HepG2 (cell line): ENCODE measurements at regions not wholly inside any gene's neighbourhood (a gene's known extent, or its start where the extent isn't known, plus 50 kb on each side); places are given as distances from the start of the nearest gene placed in this dataset.

ENCODE experiments used
- BRD4 ChIP-seq: sonication (generic); formaldehyde crosslinking; IDR thresholded peaks from 2 replicates; pipeline ENCODE4 v1.4.0; 2020; ENCODE audit warnings: missing genetic modification reagents
- NRL ChIP-seq: sonication (generic); formaldehyde crosslinking; IDR thresholded peaks from 2 replicates; pipeline ENCODE4 v1.5.0; 2020; ENCODE audit warnings: missing genetic modification reagents, mild to moderate bottlenecking, moderate library complexity, borderline replicate concordance
- ZNF225 ChIP-seq: sonication (generic); formaldehyde crosslinking; IDR thresholded peaks from 2 replicates; pipeline ENCODE4 v1.4.0; 2020; ENCODE audit warnings: mild to moderate bottlenecking, missing genetic modification reagents
- ZNF777 ChIP-seq: sonication (generic); formaldehyde crosslinking; IDR thresholded peaks from 2 replicates; pipeline ENCODE4 v1.4.0; 2020; ENCODE audit warnings: missing genetic modification reagents
- ZSCAN21 ChIP-seq: sonication (generic); formaldehyde crosslinking; IDR thresholded peaks from 2 replicates; pipeline ENCODE4 v1.8.0; 2022; ENCODE audit warnings: mild to moderate bottlenecking, missing genetic modification reagents, moderate library complexity, borderline replicate concordance
- TF ChIP-seq, protein P1 (sequence below): sonication (generic); formaldehyde crosslinking; conservative IDR thresholded peaks from 2 replicates; pipeline ENCODE4 v1.8.0; 2022; ENCODE audit warnings: mild to moderate bottlenecking, moderate library complexity, missing genetic modification reagents
- TF ChIP-seq, protein P2 (sequence below): sonication (generic); formaldehyde crosslinking; IDR thresholded peaks from 2 replicates; pipeline ENCODE4 v1.5.1; 2020; ENCODE audit warnings: mild to moderate bottlenecking, missing genetic modification reagents, moderate library complexity

DNA sequence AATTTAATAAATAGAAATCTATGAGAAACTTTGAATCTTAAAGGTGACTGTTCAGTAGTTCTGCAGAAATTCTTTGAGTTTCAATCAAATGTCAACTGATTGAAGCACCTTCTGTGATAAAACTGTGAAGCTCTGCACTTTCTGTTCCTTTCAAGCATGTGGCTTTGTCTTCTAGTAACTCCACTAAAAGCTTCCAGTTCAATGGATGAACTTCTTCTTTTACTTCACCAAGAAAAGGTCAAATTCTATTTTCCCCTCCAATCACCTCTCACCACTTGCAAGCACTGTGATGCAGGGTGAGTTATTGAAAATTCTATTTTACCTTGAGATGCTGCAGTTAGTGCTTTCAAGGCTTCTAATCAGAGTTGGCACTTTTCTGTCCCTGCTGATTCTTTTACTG, 515.3 kb upstream of the B3GALT2 start (continued):
- TF ChIP-seq BRD4 (CRISPR knock-in tag) (no peak), NRL (no peak), ZSCAN21 (CRISPR knock-in tag) (no peak), ZNF777 (CRISPR knock-in tag) (no peak), ZNF225 (no peak)
- TF ChIP-seq, protein P1, sequence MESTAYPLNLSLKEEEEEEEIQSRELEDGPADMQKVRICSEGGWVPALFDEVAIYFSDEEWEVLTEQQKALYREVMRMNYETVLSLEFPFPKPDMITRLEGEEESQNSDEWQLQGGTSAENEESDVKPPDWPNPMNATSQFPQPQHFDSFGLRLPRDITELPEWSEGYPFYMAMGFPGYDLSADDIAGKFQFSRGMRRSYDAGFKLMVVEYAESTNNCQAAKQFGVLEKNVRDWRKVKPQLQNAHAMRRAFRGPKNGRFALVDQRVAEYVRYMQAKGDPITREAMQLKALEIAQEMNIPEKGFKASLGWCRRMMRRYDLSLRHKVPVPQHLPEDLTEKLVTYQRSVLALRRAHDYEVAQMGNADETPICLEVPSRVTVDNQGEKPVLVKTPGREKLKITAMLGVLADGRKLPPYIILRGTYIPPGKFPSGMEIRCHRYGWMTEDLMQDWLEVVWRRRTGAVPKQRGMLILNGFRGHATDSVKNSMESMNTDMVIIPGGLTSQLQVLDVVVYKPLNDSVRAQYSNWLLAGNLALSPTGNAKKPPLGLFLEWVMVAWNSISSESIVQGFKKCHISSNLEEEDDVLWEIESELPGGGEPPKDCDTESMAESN (CRISPR knock-in tag): no peak
- TF ChIP-seq, protein P2, sequence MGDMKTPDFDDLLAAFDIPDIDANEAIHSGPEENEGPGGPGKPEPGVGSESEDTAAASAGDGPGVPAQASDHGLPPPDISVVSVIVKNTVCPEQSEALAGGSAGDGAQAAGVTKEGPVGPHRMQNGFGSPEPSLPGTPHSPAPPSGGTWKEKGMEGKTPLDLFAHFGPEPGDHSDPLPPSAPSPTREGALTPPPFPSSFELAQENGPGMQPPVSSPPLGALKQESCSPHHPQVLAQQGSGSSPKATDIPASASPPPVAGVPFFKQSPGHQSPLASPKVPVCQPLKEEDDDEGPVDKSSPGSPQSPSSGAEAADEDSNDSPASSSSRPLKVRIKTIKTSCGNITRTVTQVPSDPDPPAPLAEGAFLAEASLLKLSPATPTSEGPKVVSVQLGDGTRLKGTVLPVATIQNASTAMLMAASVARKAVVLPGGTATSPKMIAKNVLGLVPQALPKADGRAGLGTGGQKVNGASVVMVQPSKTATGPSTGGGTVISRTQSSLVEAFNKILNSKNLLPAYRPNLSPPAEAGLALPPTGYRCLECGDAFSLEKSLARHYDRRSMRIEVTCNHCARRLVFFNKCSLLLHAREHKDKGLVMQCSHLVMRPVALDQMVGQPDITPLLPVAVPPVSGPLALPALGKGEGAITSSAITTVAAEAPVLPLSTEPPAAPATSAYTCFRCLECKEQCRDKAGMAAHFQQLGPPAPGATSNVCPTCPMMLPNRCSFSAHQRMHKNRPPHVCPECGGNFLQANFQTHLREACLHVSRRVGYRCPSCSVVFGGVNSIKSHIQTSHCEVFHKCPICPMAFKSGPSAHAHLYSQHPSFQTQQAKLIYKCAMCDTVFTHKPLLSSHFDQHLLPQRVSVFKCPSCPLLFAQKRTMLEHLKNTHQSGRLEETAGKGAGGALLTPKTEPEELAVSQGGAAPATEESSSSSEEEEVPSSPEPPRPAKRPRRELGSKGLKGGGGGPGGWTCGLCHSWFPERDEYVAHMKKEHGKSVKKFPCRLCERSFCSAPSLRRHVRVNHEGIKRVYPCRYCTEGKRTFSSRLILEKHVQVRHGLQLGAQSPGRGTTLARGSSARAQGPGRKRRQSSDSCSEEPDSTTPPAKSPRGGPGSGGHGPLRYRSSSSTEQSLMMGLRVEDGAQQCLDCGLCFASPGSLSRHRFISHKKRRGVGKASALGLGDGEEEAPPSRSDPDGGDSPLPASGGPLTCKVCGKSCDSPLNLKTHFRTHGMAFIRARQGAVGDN (CRISPR knock-in tag): no peak
- TF ChIP-seq, all 625 proteins: peak for 0
